ENCODE measurements at regions not wholly inside any gene's neighbourhood (a gene's known extent, or its start where the extent isn't known, plus 50 kb on each side); places are given as distances from the start of the nearest gene placed in this dataset.

DNA sequence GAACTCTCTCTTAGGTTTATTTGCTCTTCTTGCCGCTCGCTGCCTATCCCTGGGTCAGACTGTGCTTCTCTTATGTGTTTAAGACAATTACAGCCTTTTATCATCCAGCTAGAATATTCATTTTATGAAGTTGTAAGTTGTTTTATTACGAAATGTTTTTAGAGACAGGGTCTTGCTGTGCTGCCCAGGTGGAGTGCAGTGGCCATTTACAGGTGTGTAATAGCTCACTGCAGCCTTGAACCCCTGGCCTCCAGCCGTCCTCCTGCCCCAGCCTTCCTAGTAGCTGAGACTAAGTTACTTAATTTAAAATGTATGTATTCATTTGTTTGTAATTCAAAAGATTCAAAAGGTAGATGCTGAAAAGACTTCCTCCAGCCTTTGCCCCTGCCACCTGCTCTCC, 99.0 kb upstream of the KIF26B start:
- Mint-ChIP-seq H3K27me3 (ENCODE audit: low read depth) (no peaks in the 10 kb centered on the region), H3K36me3 (ENCODE audit: low read depth) (peaks cover 10% of the 10 kb centered on the region), H3K4me1 (ENCODE audit: low read depth) (no peaks in the 10 kb centered on the region), H3K27ac (ENCODE audit: unreplicated experiment) (no peak overlapping the region), H3K4me3 (ENCODE audit: unreplicated experiment) (no peak overlapping the region), H3K9me3 (ENCODE audit: low read depth) (peaks cover 7% of the 10 kb centered on the region)
- DNase-seq (ENCODE audit: low spot score), result no peak
- TF ChIP-seq, protein P1, sequence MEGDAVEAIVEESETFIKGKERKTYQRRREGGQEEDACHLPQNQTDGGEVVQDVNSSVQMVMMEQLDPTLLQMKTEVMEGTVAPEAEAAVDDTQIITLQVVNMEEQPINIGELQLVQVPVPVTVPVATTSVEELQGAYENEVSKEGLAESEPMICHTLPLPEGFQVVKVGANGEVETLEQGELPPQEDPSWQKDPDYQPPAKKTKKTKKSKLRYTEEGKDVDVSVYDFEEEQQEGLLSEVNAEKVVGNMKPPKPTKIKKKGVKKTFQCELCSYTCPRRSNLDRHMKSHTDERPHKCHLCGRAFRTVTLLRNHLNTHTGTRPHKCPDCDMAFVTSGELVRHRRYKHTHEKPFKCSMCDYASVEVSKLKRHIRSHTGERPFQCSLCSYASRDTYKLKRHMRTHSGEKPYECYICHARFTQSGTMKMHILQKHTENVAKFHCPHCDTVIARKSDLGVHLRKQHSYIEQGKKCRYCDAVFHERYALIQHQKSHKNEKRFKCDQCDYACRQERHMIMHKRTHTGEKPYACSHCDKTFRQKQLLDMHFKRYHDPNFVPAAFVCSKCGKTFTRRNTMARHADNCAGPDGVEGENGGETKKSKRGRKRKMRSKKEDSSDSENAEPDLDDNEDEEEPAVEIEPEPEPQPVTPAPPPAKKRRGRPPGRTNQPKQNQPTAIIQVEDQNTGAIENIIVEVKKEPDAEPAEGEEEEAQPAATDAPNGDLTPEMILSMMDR (IDR thresholded peaks at IDR 0.05), result no peak

DNA sequence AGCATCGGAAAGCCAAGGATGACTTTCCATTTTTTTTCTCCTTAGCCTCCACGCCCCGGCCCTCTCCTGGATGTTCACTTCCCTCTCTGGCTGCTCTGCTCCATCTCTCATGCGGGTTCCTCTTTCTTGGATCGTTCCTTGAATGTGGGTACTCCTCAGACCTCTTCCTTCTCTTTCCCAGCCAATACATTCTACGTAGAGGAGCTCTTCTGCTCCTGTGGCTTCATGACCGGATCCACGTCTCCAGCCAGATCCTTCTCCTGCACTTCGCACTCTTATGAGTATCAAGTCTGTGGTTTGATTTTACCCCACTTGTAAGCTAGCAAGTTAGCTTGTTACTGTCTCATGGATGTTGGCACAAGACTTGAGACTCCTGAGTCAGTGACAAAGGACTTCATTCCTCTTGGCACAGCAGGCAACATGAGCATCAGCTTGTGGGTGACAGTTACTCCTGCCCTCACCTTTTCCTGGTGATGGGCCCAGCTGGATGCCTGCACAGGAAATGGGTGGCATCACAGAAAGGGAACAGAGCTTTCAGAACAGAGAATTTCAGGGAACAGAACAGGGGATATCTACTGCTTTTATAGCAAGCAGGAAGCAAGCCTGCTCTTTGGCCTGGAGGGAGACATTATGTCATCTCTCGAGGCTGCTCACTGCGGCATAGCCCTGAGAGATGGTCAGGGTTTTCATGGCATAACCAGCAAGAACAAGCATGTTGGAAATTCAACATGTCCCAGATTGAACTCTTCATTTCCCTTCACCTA, 100.1 kb upstream of the KIF26B start:
- Mint-ChIP-seq H3K27ac (ENCODE audit: unreplicated experiment) (no peak overlapping the region), H3K4me1 (ENCODE audit: low read depth) (no peaks in the 10 kb centered on the region)

DNA sequence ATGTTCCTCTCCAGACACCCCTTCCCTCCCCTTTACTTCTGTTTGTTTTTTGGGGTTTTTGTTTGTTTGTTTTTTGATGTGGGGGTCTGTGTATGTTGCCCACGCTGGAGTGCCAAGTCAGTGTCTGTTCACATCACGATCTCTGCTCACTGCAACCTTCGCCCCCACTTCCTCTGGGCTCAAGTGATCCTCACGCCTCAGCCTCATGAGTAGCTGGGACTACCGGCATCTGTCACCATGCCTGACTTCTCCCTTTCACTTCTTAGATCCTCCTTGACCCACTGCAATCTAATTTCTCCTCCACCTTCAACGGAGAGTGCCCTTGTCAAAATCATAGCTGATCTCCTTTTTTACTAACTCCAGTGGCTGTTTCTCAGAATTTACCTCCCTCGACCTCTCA, 100.7 kb upstream of the KIF26B start:
- H3K27ac Mint-ChIP-seq (ENCODE audit: unreplicated experiment), result no peak overlapping the region
- H3K4me3 Mint-ChIP-seq (ENCODE audit: unreplicated experiment), result no peak overlapping the region
- peaks cover 7% of the 10 kb centered on the region for H3K9me3 Mint-ChIP-seq (ENCODE audit: low read depth)
- no peaks in the 10 kb centered on the region for H3K4me1 Mint-ChIP-seq (ENCODE audit: low read depth)
- TF ChIP-seq, protein P1 (IDR thresholded peaks at IDR 0.05), result no peak
- H3K36me3 Mint-ChIP-seq (ENCODE audit: low read depth), result peaks cover 8% of the 10 kb centered on the region
- no peak for DNase-seq (ENCODE audit: low spot score)
- no peaks in the 10 kb centered on the region for H3K27me3 Mint-ChIP-seq (ENCODE audit: low read depth)

More for the DNA sequence above, 100.1 kb upstream of the KIF26B start:
- TF ChIP-seq, protein P1 (IDR thresholded peaks at IDR 0.05), result no peak
- Mint-ChIP-seq H3K9me3 (ENCODE audit: low read depth) (peaks cover 7% of the 10 kb centered on the region), H3K36me3 (ENCODE audit: low read depth) (peaks cover 8% of the 10 kb centered on the region), H3K4me3 (ENCODE audit: unreplicated experiment) (no peak overlapping the region), H3K27me3 (ENCODE audit: low read depth) (no peaks in the 10 kb centered on the region)
- DNase-seq (ENCODE audit: low spot score), result no peak

DNA sequence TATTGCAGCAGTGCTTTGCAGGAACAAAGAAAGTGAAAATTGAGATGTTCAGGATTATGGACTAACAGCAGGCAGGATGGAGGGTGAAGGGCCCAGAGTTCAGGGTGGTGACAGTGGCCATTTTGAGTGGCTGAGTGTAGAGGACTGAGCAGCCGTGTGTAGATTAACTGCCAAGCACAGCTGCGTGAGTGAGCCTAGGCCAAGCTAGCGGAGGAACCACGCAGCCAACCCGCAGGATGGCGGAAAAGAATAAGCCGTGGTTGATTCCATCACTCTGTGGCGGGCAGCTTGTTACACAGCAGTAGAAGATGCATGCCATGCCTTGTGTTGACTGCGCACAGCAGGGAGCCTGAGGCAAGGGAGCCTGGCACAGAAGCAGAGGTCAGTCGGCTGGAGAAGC, 102.5 kb upstream of the KIF26B start:
- no peaks in the 10 kb centered on the region for H3K4me1 Mint-ChIP-seq (ENCODE audit: low read depth)
- no peak overlapping the region for H3K27ac Mint-ChIP-seq (ENCODE audit: unreplicated experiment)
- no peaks in the 10 kb centered on the region for H3K27me3 Mint-ChIP-seq (ENCODE audit: low read depth)
- H3K9me3 Mint-ChIP-seq (ENCODE audit: low read depth), result peaks cover 7% of the 10 kb centered on the region
- H3K36me3 Mint-ChIP-seq (ENCODE audit: low read depth), result peaks cover 8% of the 10 kb centered on the region
- no peak overlapping the region for H3K4me3 Mint-ChIP-seq (ENCODE audit: unreplicated experiment)
- DNase-seq (ENCODE audit: low spot score), result no peak
- TF ChIP-seq, protein P1 (IDR thresholded peaks at IDR 0.05), result no peak

DNA sequence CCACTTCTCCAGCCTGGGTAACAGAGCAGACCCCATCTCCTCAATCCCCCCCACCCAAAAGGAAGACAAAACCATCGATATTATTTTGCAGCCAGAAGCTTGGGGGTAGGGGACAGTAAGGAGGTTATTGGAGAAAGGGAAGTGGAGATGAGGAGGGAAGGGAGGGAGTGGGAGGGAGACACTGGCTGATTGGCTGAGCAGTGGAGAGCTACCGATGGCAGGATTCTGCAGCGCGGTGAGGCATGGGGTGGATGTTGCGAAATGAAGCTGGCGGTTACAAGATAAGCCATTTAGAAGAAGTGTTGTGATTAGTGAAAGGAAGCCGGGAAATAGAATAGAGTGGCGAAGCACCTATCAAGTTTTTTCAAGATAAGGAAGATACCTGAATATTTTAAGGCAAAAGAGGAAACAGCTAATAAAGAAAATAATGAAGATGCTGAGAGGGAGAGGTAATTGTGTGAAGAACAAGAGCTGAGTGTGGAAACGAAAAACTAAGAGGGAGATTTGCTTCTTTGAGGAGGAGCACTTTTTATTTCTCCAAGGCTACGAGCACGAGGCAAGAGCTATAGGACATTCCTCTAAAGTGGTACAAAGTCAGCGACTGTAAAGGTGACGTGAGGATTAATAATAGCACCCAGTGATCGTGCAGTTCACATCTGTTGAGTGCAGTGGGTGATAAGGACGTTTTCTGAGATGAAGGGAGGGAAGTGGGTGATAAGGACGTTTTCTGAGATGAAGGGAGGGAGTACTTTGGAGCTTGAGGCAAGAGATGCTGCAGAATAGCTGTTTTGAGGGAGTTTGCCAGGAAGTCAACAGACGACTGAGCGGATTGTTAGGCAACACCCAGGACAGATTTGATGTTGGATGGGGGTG, 103.2 kb upstream of the KIF26B start:
- TF ChIP-seq, protein P1 (IDR thresholded peaks at IDR 0.05), result no peak
- Mint-ChIP-seq H3K27ac (ENCODE audit: unreplicated experiment) (no peak overlapping the region), H3K27me3 (ENCODE audit: low read depth) (no peaks in the 10 kb centered on the region), H3K9me3 (ENCODE audit: low read depth) (peaks cover 7% of the 10 kb centered on the region), H3K4me1 (ENCODE audit: low read depth) (no peaks in the 10 kb centered on the region), H3K4me3 (ENCODE audit: unreplicated experiment) (no peak overlapping the region), H3K36me3 (ENCODE audit: low read depth) (peaks cover 8% of the 10 kb centered on the region)
- no peak for DNase-seq (ENCODE audit: low spot score)
